Peyer's patch (tissue), 4 donors: ENCODE measurements at regions not wholly inside any gene's neighbourhood (a gene's known extent, or its start where the extent isn't known, plus 50 kb on each side); places are given as distances from the start of the nearest gene placed in this dataset.

Source experiments
- POLR2A ChIP-seq, 2 donors: fragments of 450-650 bp; IDR thresholded peaks; one replicate each; pipeline ENCODE4 v1.5.1; 2017; ENCODE audit warnings: antibody characterized with exemption in 2 of 2, mild to moderate bottlenecking in 2 of 2, moderate library complexity in 2 of 2
- TF ChIP-seq, protein P1 (sequence below), 6 experiments: fragments of 450-650 bp in 4 of 6; fragments of 200-600 bp in 2 of 6; sonication (generic) in 1 of 6; IDR thresholded peaks; one replicate each; pipeline ENCODE4 v1.5.1; 2017 to 2019; ENCODE audit warnings: antibody characterized with exemption in 6 of 6, mild to moderate bottlenecking in 3 of 6, moderate library complexity in 1 of 6

DNA sequence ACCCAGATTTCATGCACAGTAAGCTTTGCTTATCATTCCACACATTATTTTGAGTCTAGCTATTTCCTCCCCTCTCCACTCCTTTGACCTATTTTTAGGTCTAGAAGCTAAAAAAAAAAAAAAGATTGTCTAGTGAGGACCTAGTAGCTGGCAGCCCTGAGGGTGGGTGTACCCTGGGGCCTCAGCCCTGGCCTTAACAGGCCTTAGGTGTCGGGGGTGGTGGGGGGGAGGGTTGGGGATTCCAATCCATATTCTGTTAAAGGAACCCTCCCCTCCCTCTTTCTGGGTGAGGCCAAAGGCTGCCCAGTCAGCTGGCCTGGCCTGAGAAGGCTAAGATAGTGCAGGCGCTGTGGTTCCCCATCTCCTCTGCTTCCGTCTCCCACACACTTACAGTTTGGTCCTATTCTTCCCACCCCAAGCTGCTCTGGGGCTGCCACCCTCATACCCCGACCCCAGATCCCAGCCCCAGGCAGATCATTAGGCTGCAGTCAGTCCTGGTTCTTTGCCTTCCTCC is 65.5 kb upstream of the HK2 start:
- TF ChIP-seq, protein P1, sequence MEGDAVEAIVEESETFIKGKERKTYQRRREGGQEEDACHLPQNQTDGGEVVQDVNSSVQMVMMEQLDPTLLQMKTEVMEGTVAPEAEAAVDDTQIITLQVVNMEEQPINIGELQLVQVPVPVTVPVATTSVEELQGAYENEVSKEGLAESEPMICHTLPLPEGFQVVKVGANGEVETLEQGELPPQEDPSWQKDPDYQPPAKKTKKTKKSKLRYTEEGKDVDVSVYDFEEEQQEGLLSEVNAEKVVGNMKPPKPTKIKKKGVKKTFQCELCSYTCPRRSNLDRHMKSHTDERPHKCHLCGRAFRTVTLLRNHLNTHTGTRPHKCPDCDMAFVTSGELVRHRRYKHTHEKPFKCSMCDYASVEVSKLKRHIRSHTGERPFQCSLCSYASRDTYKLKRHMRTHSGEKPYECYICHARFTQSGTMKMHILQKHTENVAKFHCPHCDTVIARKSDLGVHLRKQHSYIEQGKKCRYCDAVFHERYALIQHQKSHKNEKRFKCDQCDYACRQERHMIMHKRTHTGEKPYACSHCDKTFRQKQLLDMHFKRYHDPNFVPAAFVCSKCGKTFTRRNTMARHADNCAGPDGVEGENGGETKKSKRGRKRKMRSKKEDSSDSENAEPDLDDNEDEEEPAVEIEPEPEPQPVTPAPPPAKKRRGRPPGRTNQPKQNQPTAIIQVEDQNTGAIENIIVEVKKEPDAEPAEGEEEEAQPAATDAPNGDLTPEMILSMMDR (IDR thresholded peaks at IDR 0.05), result no peak
- no peak for TF ChIP-seq POLR2A (IDR thresholded peaks at IDR 0.05)
